Mammary epithelial cell (primary cell): ENCODE measurements at regions not wholly inside any gene's neighbourhood (a gene's known extent, or its start where the extent isn't known, plus 50 kb on each side); places are given as distances from the start of the nearest gene placed in this dataset.

Source experiments
- CTCF ChIP-seq, 2 donors: IDR thresholded peaks in 1 of 2; conservative IDR thresholded peaks in 1 of 2; 2 replicates each; pipeline ENCODE4 v1.5.1; 2011 to 2012; ENCODE audit warnings: inconsistent platforms in 2 of 2, low read length in 2 of 2, mild to moderate bottlenecking in 2 of 2, control low read depth in 1 of 2, low read depth in 1 of 2; ENCODE audit not compliant: insufficient read depth in 1 of 2; ENCODE audit errors: extremely low read depth in 1 of 2
- EZH2 ChIP-seq: IDR thresholded peaks from 2 replicates; pipeline ENCODE4 v1.6.1; 2012; ENCODE audit warnings: low read length, inconsistent platforms, borderline replicate concordance

GRCh38 chr6:22653980-22654610 lies 84.7 kb downstream of the HDGFL1 start:
- TF ChIP-seq EZH2, result no peak
- TF ChIP-seq CTCF (conservative IDR thresholded peaks at IDR 0.05 in 1 of 2, IDR thresholded peaks at IDR 0.05 in 1 of 2; ENCODE audit: extremely low read depth in 1 of 2, insufficient read depth in 1 of 2, low read depth in 1 of 2, low read length in 2 of 2), result no peak
